ENCODE measurements at regions not wholly inside any gene's neighbourhood (a gene's known extent, or its start where the extent isn't known, plus 50 kb on each side); places are given as distances from the start of the nearest gene placed in this dataset.
A peak's percentile ranks its signal among the peaks of the same experiment; 100 is the strongest.
"Not testable (repeated sequence)": the region's sequence is repeated elsewhere in the genome, so short reads cannot be mapped to it uniquely, and the experiment has no call there.

DNA sequence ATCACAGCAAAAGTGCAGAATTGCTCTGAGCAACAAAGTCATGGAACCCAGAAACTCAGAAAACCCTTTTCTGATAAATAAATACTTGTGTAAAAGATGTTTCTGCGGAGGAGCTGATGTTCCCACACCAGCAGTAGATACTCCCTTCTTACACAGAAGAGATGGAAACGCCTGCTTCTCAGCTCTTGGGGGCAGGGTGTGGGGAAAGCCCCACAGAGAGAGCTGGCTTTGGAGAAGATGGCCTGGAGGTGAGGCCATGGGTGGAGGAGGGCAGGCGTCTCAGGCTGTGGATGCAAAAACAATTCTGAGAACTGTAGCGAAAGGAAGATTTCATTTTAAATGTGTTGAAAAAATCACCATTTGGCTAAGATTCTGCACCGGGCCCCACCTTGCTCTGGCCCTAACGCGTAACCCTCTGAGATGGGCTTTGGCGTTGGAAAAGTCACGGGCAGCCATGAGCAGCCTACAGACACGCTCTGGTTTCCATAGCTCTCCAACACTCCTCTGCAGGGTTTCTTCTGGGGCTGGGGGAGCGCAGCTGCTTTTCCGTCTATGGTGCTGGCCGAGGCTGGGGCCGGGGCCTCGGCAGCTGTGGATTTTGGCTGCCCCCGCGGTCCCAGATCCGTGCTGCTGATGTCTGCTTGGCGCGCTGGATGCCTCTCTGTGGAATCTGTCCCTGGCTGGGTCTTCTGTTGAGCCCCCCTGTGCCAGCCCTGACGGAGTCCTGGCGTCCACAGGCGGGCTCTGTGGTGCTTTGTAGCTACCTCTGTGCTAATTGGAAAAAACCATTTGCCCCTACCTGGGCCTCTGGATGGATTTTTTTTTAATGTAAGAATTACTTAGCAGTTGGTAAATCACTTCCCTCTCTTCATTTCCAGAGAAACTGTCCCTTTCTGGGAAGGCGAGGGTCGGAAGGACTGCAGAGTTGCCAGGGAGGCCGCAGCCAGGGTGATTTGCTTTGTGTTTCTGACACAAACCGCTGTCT, 200.9 kb downstream of the BANP start:
- H3K36me3 ChIP-seq: not testable (repeated sequence)

GRCh38 chr16:88152879-88153278, 201.6 kb downstream of the BANP start:
- not testable (repeated sequence) for H3K36me3 ChIP-seq; H3K27ac ChIP-seq; H3K27me3 ChIP-seq (replicated peaks); H3K4me3 ChIP-seq; H3K4me1 ChIP-seq (replicated peaks); DNase-seq (ENCODE audit: low read depth in 1 of 2, low spot score in 2 of 2); H3K9me3 ChIP-seq (replicated peaks)

More for the DNA sequence above, 200.9 kb downstream of the BANP start:
- not testable (repeated sequence) for H3K9me3 ChIP-seq (replicated peaks); DNase-seq (ENCODE audit: low read depth in 1 of 2, low spot score in 2 of 2); H3K4me1 ChIP-seq (replicated peaks); H3K27me3 ChIP-seq (replicated peaks); H3K4me3 ChIP-seq; H3K27ac ChIP-seq

- H3K4me3 ChIP-seq; H3K27ac ChIP-seq; H3K4me1 ChIP-seq (replicated peaks); H3K36me3 ChIP-seq; H3K9me3 ChIP-seq (replicated peaks); H3K27me3 ChIP-seq (replicated peaks); DNase-seq (ENCODE audit: low read depth in 1 of 2, low spot score in 2 of 2): not testable (repeated sequence)
Measured at GRCh38 chr16:88153516-88153915, 202.3 kb downstream of the BANP start.

DNA sequence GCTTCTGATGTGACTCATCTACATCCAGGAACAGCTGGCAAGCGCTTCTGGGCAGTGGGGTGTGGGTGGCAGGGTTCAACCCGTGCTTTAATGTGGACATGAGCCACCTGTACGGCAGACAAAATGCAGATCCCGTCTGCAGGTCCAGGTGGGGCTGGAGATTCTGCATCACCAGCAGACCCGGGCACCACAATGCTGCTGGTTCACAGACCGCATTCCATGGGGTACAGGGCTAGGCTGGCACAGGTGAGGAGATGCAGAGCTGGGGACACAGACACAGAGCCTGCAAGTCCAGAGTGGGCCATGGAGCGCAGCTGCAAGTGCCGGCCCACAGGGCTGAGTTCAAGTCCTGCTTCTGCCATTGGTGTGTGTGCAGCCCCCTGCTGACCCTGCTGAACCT, 203.7 kb downstream of the BANP start:
- H3K27ac ChIP-seq: not testable (repeated sequence)

GRCh38 chr16:88155681-88156080, 204.4 kb downstream of the BANP start:
- DNase-seq (ENCODE audit: low read depth in 1 of 2, low spot score in 2 of 2); H3K9me3 ChIP-seq (replicated peaks); H3K27me3 ChIP-seq (replicated peaks); H3K27ac ChIP-seq; H3K4me1 ChIP-seq (replicated peaks); H3K36me3 ChIP-seq; H3K4me3 ChIP-seq: not testable (repeated sequence)

More for the DNA sequence above, 203.7 kb downstream of the BANP start:
- not testable (repeated sequence) for H3K36me3 ChIP-seq; DNase-seq (ENCODE audit: low read depth in 1 of 2, low spot score in 2 of 2); H3K4me3 ChIP-seq; H3K9me3 ChIP-seq (replicated peaks); H3K4me1 ChIP-seq (replicated peaks); H3K27me3 ChIP-seq (replicated peaks)

DNA sequence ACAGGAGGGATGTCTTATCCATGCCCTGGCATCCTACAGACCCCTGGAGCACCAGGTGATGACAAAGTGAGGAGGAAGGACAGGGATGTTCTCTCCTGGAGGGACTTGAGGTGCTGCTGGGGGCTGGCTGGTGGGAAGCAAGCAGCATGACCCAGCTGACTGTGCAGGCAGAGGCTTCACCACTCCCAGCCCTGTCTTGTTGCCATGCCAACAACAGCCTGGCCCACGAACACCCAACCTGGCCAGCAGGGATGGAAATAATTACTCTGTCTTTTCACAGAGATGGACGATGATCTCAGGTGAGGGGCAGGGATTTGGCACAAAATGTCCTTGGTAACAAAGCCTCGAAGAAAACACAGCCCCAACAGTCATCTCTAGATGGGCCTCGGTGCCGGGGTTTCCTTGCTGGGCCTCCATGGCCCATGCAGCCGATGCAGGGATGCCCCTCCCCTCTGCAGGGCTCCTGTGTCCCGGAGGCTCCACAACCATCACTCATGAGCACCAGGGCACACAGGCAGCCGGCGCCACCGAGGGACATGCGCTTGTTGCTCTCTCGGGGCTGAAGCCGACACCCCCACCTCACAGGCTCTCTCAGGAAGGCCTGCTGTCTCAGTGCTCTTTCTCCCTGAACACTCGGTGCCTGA, 205.5 kb downstream of the BANP start:
- not testable (repeated sequence) for H3K4me1 ChIP-seq (replicated peaks); H3K27ac ChIP-seq; H3K9me3 ChIP-seq (replicated peaks); H3K36me3 ChIP-seq; H3K27me3 ChIP-seq (replicated peaks); H3K4me3 ChIP-seq
- DNase-seq (ENCODE audit: low read depth in 1 of 2, low spot score in 2 of 2): peak in 1 of 2 experiments; percentile 40

- peak in 1 of 2 experiments; percentile 20 for DNase-seq (ENCODE audit: low read depth in 1 of 2, low spot score in 2 of 2)
Measured at GRCh38 chr16:88157686-88158085, 206.5 kb downstream of the BANP start.

DNA sequence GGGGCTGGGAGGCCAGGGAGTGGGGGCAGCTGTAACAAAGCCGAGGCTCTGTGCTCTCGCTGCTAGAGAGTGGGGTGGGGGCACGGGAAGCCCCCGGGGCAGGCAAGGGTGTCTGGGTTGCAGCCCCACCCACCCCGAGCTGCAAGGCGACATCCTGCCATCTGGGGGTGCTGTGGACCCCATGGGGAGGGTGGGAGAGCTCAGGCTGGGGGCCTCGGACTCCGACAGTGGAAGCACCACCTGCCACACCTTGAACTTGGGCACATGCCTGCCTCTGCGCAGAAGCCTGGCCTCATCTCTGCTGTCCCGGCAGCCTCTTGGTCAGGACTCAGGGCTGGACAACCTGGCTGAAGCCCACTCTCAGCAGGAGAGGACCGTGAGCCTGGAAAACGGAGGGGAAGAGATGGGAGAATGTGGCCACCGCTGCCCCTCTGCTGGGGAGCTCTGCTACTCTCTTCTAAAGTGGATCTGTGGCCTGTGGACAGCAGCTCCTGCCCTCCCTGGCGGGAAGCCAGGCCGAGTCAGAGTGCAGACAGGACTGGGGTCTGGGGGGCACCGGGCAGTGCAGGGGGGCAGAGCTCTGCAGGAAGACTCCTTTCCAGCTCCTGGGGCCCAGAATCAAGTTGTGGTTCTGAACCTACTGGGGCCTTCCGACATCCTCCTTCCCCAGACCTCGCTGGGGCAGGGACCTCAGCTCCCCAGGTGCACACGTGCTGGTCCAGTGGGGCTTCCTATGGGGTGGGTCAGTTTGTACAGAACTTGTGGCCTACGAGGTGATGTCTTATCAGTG, 207.2 kb downstream of the BANP start:
- H3K36me3 ChIP-seq; H3K27ac ChIP-seq; H3K9me3 ChIP-seq (replicated peaks); H3K4me1 ChIP-seq (replicated peaks); H3K4me3 ChIP-seq; H3K27me3 ChIP-seq (replicated peaks): not testable (repeated sequence)
- peak in 1 of 2 experiments; percentile 39 for DNase-seq (ENCODE audit: low read depth in 1 of 2, low spot score in 2 of 2)

More at GRCh38 chr16:88157686-88158085, 206.5 kb downstream of the BANP start:
- H3K36me3 ChIP-seq; H3K4me3 ChIP-seq; H3K4me1 ChIP-seq (replicated peaks); H3K9me3 ChIP-seq (replicated peaks); H3K27ac ChIP-seq; H3K27me3 ChIP-seq (replicated peaks): not testable (repeated sequence)

DNA sequence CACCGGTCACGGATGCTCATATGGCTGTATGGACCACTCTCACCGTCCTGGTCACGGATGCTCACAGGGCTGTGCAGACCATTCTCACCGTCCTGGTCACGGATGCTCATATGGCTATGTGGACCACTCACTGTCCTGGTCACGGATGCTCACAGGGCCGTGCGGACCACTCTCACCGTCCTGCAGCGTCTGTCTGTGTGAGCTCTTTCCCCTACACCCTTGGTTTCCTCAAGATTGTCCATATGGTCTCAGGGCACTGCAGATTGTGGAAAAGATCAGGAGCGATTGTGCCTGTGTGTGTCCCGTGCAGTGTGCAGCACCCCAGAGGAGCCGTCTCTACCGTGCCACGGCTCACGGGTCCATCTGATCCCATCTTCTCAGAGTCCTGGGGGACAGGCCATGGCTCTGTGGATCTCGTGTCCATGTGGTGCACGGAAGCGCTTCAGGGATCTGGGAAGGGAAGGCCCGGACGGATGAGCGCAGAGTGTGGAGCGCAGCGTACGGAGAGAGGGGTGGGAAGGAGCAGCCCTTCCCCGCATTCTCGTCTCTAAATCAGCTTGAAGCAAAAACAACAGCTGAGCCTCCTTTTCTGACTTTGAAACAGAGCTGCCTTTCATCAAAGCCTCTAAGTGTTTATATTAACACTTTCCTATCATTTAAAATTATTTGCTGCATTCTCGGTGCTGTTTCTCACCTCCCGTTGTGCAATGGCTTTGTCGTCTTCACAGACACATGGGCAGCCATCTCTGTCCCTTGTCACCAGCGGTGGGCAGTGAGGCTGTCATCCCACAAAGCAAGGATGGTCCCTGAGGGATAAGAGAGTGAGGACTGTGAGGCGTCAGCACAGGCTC, 208.0 kb downstream of the BANP start:
- H3K27me3 ChIP-seq (replicated peaks); H3K9me3 ChIP-seq (replicated peaks); H3K27ac ChIP-seq; H3K4me1 ChIP-seq (replicated peaks); H3K4me3 ChIP-seq; H3K36me3 ChIP-seq: not testable (repeated sequence)
- DNase-seq (ENCODE audit: low read depth in 1 of 2, low spot score in 2 of 2): peak in 1 of 2 experiments; percentile 33

- not testable (repeated sequence) for H3K36me3 ChIP-seq; H3K4me1 ChIP-seq (replicated peaks); H3K9me3 ChIP-seq (replicated peaks); H3K27me3 ChIP-seq (replicated peaks); H3K27ac ChIP-seq; H3K4me3 ChIP-seq
- DNase-seq (ENCODE audit: low read depth in 1 of 2, low spot score in 2 of 2): peak in 1 of 2 experiments; percentile 29
Measured at GRCh38 chr16:88159897-88160335, 208.7 kb downstream of the BANP start.

DNA sequence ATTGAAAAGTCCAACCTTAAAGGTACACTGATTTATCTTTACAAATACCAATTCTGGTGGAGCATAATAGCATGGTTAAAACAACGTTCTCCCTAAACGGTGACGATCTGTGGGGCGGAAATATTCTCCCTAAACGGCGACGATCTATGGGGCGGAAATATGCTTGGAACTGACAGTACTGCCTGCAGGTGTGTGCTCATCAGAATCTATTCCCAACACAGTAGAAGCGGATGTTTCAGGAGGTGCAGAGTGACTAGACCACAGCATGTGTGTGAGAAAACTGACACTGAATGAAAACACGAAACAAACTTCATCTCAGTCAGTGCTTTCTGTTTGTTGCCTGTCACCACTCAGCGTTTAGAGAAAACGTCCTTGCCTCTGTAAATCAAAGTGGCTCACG, 210.0 kb downstream of the BANP start:
- not testable (repeated sequence) for H3K4me1 ChIP-seq (replicated peaks); H3K36me3 ChIP-seq; H3K27ac ChIP-seq; H3K4me3 ChIP-seq; H3K27me3 ChIP-seq (replicated peaks); H3K9me3 ChIP-seq (replicated peaks)
- peak in 1 of 2 experiments; percentile 5 for DNase-seq (ENCODE audit: low read depth in 1 of 2, low spot score in 2 of 2)

DNA sequence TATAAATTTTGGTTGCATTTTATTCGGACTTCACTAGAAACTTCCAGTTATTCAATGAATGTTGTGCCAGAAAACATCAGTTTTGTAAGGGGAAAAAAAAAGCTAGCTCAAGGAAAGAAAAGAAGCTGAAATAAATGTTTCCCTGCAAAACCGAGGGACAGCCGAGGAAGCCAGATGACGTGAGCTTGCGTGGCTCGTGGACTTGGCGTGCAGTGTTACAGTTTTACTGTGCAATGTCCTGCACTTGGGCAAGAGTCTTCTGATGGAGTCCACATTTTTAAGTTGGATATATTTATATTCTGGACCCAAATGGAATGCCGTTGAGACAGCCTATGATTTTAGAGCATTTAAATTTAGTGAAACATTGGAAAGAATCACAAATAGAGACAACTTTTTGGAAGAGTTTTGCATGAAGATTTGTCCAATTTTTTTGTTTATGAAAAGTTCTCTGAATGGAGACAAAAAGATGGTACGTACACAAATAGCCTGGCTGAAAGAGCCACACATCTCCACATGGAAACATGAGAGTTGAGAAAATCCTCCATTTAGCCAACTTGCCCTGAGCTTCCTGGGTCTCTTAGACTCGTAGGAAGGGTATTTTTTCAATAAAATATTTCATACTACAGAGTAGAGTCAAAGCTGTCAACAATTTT, 210.5 kb downstream of the BANP start:
- not testable (repeated sequence) for H3K36me3 ChIP-seq; H3K4me1 ChIP-seq (replicated peaks); H3K27me3 ChIP-seq (replicated peaks); H3K9me3 ChIP-seq (replicated peaks); H3K27ac ChIP-seq; DNase-seq (ENCODE audit: low read depth in 1 of 2, low spot score in 2 of 2); H3K4me3 ChIP-seq

DNA sequence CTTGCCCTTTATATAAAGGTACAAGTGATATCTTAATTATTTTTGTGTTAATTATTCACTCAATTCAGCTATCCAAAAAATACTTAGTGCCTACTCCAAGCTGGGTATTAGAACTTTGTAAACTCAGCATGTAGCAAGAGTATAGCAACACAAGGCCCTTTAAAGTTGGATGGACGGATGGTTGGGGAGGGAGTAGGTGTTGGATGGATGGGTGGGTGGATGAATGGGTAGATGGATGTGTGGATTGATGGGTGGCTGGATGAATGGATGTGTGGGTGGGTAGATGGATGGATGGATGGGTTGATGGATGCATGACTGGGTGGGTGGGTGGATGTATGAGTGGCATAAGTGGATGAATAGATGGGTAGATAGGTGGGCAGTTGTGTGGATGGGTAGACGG, 211.5 kb downstream of the BANP start:
- H3K9me3 ChIP-seq (replicated peaks); H3K27me3 ChIP-seq (replicated peaks); DNase-seq (ENCODE audit: low read depth in 1 of 2, low spot score in 2 of 2); H3K4me1 ChIP-seq (replicated peaks); H3K4me3 ChIP-seq; H3K27ac ChIP-seq; H3K36me3 ChIP-seq: not testable (repeated sequence)

Data from SJSA1 (cell line).